ENCODE measurements at regions not wholly inside any gene's neighbourhood (a gene's known extent, or its start where the extent isn't known, plus 50 kb on each side); places are given as distances from the start of the nearest gene placed in this dataset.
"Not testable (repeated sequence)": the region's sequence is repeated elsewhere in the genome, so short reads cannot be mapped to it uniquely, and the experiment has no call there.

DNA sequence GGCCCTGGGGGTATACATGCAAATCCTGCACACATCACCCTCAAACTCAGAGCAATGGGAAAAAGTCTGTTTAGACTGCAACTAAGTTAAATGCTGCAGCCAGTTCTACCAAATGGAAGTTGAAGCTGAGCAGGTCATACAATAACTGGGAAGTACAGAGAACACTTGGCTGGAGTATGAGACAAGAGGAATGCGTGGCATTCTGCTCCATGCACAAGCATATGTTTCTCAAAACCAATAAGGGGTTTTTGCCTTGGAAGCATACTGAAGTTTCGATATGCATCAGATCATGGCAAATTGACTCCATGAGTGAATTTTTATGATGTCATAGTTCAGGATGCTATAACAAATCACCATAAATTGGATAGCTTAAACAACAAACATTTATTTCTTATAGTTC, 193.8 kb downstream of the COL12A1 start:
- H3K4me3 ChIP-seq (ENCODE audit: low read depth, low read length), result no peak overlapping the region
- DNase-seq (ENCODE audit: low read depth), result no peak
- TF ChIP-seq, protein P1, sequence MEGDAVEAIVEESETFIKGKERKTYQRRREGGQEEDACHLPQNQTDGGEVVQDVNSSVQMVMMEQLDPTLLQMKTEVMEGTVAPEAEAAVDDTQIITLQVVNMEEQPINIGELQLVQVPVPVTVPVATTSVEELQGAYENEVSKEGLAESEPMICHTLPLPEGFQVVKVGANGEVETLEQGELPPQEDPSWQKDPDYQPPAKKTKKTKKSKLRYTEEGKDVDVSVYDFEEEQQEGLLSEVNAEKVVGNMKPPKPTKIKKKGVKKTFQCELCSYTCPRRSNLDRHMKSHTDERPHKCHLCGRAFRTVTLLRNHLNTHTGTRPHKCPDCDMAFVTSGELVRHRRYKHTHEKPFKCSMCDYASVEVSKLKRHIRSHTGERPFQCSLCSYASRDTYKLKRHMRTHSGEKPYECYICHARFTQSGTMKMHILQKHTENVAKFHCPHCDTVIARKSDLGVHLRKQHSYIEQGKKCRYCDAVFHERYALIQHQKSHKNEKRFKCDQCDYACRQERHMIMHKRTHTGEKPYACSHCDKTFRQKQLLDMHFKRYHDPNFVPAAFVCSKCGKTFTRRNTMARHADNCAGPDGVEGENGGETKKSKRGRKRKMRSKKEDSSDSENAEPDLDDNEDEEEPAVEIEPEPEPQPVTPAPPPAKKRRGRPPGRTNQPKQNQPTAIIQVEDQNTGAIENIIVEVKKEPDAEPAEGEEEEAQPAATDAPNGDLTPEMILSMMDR (IDR thresholded peaks at IDR 0.05; ENCODE audit: insufficient read depth, low read depth, low read length), result no peak

- not testable (repeated sequence) for H3K4me3 ChIP-seq (ENCODE audit: low read depth, low read length); DNase-seq (ENCODE audit: low read depth)
Observed at GRCh38 chr6:75003984-75004383, 201.9 kb downstream of the COL12A1 start.

DNA sequence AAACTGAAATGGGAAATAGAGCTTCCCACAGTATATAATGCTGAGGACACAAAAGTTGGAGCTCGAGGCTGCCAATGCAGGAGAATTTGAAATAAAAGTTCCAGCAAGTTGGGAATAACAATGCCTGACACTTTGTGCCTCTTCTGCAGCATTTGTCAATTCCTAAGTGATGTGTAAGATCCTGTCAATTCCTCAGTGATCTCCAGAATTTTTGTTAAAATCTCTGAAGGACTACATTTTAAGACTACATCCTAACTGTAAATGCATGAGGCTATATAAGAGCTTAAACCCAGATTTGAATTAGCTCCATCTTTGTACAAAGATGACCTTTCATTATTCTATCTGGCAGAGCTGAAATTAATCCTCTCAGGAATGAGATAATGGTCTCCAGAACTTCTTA, 208.2 kb downstream of the COL12A1 start:
- TF ChIP-seq, protein P1 (IDR thresholded peaks at IDR 0.05; ENCODE audit: insufficient read depth, low read depth, low read length), result no peak
- H3K4me3 ChIP-seq (ENCODE audit: low read depth, low read length), result no peak overlapping the region
- no peak for DNase-seq (ENCODE audit: low read depth)

- no peak overlapping the region for H3K4me3 ChIP-seq (ENCODE audit: low read depth, low read length)
- TF ChIP-seq, protein P1 (IDR thresholded peaks at IDR 0.05; ENCODE audit: insufficient read depth, low read depth, low read length), result no peak
- DNase-seq (ENCODE audit: low read depth), result no peak
Observed at GRCh38 chr6:74993136-74993535, 212.7 kb downstream of the COL12A1 start.

DNA sequence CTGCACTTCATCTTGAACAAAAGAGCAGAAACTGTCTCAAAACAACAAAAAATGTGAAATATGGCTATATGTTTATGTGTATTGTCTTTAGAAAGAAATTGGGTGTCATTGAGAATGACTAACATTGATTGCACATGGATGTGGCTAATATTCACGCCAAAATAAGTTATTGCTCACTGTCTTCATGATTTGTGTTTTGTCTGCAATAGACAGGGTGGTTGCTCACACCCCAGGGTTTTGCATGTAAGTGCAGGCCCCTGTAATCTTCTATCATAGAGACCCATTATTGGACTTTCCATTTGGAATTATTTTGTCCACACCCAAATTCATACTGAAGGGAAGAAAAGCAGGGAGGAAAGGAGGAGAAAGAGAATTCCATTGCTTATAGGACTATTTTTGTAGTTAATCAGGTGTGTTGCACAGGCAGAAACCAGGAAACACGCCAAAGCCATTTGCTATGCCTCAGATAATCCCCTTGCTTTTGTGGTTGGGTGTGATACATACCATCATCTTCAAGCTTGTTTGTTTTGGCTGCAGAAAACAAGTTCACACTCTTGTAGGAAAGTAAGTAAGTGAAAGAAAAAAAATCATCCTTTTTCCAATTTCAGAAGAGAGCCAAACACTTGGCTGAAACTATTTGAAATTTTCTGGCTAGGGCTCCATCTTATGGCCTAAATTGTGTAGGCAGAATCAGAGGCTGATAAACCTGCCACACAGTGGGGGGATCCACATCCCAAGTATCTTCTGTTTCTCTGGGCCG, 214.1 kb downstream of the COL12A1 start:
- DNase-seq (ENCODE audit: low read depth), result peak; percentile 13
- TF ChIP-seq, protein P1 (IDR thresholded peaks at IDR 0.05; ENCODE audit: insufficient read depth, low read depth, low read length), result peak; percentile 26
- no peak overlapping the region for H3K4me3 ChIP-seq (ENCODE audit: low read depth, low read length)

DNA sequence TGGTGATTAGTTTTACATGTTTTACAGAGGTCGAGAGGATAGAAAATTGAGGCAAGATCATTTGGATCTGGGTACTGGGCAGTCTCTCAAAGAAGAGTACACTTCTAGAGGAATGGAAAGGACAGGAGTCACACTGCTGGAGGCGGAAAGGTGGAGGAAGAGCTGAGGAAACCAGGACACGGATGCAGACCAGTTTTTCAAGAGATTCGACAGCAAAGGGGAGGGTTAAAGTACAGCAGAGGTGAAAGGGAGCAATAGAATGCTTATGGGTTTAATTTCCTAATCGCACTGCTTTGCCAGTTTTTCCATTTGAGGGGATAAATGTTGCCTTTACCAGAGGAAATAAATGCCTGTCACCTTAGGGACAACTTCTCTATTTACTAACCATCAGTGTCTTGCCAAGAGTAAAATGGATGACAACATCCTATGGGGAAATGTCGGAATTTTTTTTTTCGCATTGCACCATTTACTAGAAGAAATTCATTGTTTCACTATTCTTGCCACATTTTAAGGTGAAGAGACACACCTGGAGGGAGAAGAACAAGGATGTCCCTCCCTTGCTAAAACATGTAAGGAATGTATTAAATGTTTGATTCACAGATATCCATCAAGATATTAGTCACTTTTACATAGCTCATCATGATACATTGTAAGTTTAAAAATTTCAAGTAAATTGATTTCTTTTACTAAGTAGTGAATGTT, 226.6 kb downstream of the COL12A1 start:
- DNase-seq (ENCODE audit: low read depth), result no peak

DNA sequence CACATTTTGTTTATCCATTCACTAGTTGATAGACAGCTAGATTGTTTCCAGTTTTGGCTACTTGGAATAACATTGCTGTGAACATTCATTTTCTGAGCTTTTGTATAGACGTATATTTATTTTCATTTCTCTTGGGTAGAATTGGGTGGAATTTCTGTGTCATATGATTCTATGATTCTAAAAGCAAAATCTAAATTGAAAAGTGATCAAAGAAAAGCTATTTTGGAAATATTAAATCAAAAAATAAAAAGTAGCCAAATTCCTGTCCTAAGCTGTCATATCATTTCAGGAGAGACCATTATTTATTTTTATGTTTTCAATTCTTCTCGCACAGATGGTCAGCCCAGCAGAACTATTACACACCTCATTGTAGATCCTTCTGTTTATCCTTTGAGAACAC, 229.2 kb downstream of the COL12A1 start:
- no peak for DNase-seq (ENCODE audit: low read depth)
- H3K4me3 ChIP-seq (ENCODE audit: low read depth, low read length), result no peak overlapping the region
- TF ChIP-seq, protein P1 (IDR thresholded peaks at IDR 0.05; ENCODE audit: insufficient read depth, low read depth, low read length), result no peak

More for the DNA sequence above, 226.6 kb downstream of the COL12A1 start:
- TF ChIP-seq, protein P1 (IDR thresholded peaks at IDR 0.05; ENCODE audit: insufficient read depth, low read depth, low read length), result no peak
- H3K4me3 ChIP-seq (ENCODE audit: low read depth, low read length), result no peak overlapping the region

Measured in fibroblast of villous mesenchyme (primary cell).